ENCODE measurements at regions not wholly inside any gene's neighbourhood (a gene's known extent, or its start where the extent isn't known, plus 50 kb on each side); places are given as distances from the start of the nearest gene placed in this dataset.

DNA sequence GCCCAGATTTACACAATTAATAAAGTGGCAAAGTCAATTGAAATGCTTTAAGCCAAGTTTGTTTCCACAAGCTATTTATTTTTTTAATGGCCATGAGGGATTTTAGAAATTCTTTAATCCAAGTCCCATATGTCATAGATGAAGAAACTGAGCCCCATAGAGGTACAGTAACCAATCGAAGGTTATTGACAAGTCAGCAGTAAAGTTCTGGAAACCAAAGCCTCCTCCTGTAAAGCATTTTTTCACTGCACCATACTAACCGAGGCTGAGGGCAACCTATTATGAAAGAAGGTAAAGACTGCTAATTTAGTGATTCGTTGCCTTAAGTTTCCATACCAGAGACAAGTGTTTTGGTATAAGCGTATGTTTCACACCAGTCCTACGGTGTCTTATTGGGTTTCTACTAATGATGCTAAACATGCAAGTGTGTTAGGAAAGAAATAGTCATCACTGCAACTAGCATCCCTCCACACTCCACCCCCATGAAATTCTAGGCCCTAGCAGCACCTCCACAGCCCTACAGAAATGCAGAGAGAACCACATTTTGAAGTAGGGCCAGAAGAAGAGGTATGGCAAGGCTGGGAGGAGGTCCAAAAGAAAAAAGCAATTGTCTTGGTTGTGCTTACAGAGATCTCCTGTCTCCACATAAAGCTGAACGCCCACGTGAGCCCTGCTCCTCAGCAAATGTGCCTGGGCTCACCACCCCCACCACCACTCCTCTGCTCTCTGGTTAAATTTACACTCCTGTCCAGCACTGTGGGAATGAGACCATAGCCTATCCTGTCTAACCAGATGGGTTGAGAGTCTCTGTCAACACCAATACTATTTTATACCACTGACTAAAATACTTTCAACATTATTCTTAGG lies 271.1 kb upstream of the G2E3 start:
- Mint-ChIP-seq H3K27me3 (ENCODE audit: low read depth) (peaks cover 10% of the 10 kb centered on the region), H3K27ac (no peak overlapping the region), H3K36me3 (ENCODE audit: low read depth) (no peaks in the 10 kb centered on the region), H3K4me1 (ENCODE audit: low read depth) (no peaks in the 10 kb centered on the region), H3K9me3 (no peaks in the 10 kb centered on the region), H3K4me3 (no peak overlapping the region)
- DNase-seq = no peak
- CTCF ChIA-PET = interaction anchor here (4.0 kb wide), 1 partner anchor 17 kb away, joined by 11 read pairs; no protein-coding TSS in a partner anchor
- intact Hi-C loops (cut with micrococcal nuclease) = no loop called here

DNA sequence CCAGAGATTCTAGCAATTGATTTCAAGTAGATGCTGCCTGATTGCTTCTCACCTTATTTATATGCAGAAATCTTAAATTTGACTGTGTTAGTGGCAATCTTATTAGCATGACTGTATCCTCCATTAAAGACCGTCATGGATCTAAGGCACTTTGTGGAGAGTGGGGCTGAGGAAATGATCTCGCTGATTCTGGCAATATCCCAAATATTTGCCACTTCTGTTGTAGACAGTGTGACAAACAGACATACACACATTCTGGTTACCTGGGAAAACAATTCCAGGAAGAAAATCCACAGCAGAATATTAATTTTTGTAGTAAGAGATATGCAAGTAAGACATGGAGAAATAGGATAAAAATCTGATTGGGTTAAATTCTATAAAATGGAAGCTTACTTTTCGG lies 269.0 kb upstream of the G2E3 start:
- DNase-seq = no peak
- H3K27ac Mint-ChIP-seq = no peak overlapping the region
- H3K36me3 Mint-ChIP-seq (ENCODE audit: low read depth) = no peaks in the 10 kb centered on the region
- no peaks in the 10 kb centered on the region for H3K9me3 Mint-ChIP-seq
- no peak overlapping the region for H3K4me3 Mint-ChIP-seq
- intact Hi-C loops (cut with micrococcal nuclease) = loop anchor here (5.0 kb wide), 1 partner anchor 62 kb away; no protein-coding TSS in a partner anchor
- no peaks in the 10 kb centered on the region for H3K4me1 Mint-ChIP-seq (ENCODE audit: low read depth)
- CTCF ChIA-PET = interaction anchor here (4.0 kb wide), 1 partner anchor 19 kb away, joined by 11 read pairs; no protein-coding TSS in a partner anchor
- peaks cover 10% of the 10 kb centered on the region for H3K27me3 Mint-ChIP-seq (ENCODE audit: low read depth)

DNA sequence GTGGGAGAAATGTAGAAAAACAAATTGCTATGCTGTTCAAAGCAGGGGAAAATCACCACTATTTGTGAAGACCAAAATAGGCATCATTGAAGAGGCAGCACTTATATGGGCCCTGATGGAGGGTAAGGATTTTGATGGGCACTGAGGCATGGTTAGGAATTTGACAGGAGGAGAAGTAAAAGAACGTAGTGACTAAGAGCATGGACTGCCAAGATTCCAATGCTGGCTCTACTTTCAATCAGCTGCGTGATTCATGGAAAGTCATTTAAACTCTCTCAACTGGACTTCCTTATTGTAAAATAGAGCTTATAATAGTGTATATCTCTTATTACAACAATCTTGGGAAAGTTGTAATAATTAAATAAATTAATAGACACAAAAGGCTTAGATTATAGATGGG lies 267.7 kb upstream of the G2E3 start:
- CTCF ChIA-PET = no interaction called here

DNA sequence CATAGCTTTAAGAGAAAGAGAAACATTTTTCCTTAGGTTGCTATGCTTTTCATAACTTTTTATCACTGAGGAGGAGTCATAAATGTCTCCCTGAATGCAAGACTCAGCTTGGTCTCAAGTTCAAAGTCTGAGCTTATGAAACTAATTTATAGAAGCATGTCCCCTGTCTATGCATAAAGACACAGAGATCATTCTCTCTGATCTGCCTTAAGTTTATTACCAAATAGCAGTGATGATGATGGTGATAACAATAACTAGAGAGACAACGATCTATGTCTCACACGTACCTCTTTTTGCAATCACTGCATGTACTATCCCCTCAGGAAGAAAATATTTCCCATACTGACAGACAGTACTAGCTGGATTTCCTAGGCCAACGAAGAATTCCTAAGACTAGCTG lies 266.4 kb upstream of the G2E3 start:
- H3K27ac Mint-ChIP-seq = no peak overlapping the region
- no peak overlapping the region for H3K4me3 Mint-ChIP-seq
- intact Hi-C loops (cut with micrococcal nuclease) = loop anchor here (5.0 kb wide), 1 partner anchor 60 kb away; no protein-coding TSS in a partner anchor
- no peak for DNase-seq
- H3K9me3 Mint-ChIP-seq = no peaks in the 10 kb centered on the region
- peaks cover 17% of the 10 kb centered on the region for H3K27me3 Mint-ChIP-seq (ENCODE audit: low read depth)
- H3K36me3 Mint-ChIP-seq (ENCODE audit: low read depth) = no peaks in the 10 kb centered on the region
- H3K4me1 Mint-ChIP-seq (ENCODE audit: low read depth) = peaks cover 8% of the 10 kb centered on the region
- CTCF ChIA-PET = interaction anchor here (0.7 to 2.2 kb wide), 2 partner anchors 9 to 285 kb away, joined by 3 to 5 read pairs; no protein-coding TSS in a partner anchor

More for the DNA sequence above, 267.7 kb upstream of the G2E3 start:
- intact Hi-C loops (cut with micrococcal nuclease) = loop anchor here (5.0 kb wide), 1 partner anchor 61 kb away; no protein-coding TSS in a partner anchor
- Mint-ChIP-seq H3K27me3 (ENCODE audit: low read depth) (peaks cover 13% of the 10 kb centered on the region), H3K9me3 (no peaks in the 10 kb centered on the region), H3K4me3 (no peak overlapping the region), H3K36me3 (ENCODE audit: low read depth) (no peaks in the 10 kb centered on the region), H3K4me1 (ENCODE audit: low read depth) (peaks cover 4% of the 10 kb centered on the region), H3K27ac (no peak overlapping the region)
- DNase-seq = no peak

DNA sequence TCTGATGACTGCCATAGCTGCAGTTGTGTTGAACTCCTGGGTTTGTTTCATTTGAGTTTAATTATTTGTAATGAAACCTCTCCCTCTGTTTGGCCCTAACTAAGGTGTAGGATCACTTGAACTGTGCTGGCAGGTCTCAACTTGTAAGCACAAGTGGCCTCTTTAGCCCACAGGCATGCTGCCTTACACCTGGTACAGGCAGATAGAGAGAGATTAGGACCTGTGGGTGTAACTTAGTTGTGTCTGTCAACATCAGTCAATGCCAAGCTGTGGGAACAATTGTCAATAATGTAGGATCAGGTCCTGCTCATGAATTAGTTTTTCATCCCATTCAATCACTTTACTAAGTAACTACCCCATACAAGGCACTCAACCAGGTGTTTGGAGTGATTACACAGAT lies 263.0 kb upstream of the G2E3 start:
- Mint-ChIP-seq H3K4me1 (ENCODE audit: low read depth) (peaks cover 8% of the 10 kb centered on the region), H3K27ac (no peak overlapping the region), H3K9me3 (no peaks in the 10 kb centered on the region), H3K27me3 (ENCODE audit: low read depth) (peaks cover 17% of the 10 kb centered on the region), H3K4me3 (no peak overlapping the region), H3K36me3 (ENCODE audit: low read depth) (no peaks in the 10 kb centered on the region)
- CTCF ChIA-PET = interaction anchor here (2.0 kb wide), 1 partner anchor 25 kb away, joined by 5 read pairs; no protein-coding TSS in a partner anchor
- intact Hi-C loops (cut with micrococcal nuclease) = no loop called here
- DNase-seq = no peak

DNA sequence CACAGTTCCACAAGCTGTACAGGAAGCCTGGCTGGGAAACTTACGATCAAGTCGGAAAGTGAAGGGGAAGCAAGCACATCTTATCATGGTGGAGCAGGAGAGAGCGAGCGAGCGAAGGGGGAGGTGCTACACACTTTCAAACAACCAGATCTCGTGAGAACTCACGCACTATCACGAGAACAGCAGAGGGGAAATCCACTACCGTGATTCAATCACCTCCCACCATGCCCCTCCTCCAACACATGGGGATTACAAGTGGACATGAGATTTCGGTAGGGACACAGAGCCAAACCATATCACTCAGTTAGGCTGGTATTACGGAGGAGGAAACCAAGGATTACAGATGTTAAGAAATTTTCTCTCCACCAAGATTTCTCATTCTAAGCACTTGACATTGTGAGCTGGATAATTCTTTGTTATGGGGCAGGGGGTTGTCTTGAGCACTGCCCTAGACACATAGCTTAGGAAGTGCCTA lies 262.0 kb upstream of the G2E3 start:
- CTCF ChIA-PET = interaction anchor here (2.0 kb wide), 1 partner anchor 26 kb away, joined by 5 read pairs; no protein-coding TSS in a partner anchor
- intact Hi-C loops (cut with micrococcal nuclease) = no loop called here
- peaks cover 8% of the 10 kb centered on the region for H3K4me1 Mint-ChIP-seq (ENCODE audit: low read depth)

DNA sequence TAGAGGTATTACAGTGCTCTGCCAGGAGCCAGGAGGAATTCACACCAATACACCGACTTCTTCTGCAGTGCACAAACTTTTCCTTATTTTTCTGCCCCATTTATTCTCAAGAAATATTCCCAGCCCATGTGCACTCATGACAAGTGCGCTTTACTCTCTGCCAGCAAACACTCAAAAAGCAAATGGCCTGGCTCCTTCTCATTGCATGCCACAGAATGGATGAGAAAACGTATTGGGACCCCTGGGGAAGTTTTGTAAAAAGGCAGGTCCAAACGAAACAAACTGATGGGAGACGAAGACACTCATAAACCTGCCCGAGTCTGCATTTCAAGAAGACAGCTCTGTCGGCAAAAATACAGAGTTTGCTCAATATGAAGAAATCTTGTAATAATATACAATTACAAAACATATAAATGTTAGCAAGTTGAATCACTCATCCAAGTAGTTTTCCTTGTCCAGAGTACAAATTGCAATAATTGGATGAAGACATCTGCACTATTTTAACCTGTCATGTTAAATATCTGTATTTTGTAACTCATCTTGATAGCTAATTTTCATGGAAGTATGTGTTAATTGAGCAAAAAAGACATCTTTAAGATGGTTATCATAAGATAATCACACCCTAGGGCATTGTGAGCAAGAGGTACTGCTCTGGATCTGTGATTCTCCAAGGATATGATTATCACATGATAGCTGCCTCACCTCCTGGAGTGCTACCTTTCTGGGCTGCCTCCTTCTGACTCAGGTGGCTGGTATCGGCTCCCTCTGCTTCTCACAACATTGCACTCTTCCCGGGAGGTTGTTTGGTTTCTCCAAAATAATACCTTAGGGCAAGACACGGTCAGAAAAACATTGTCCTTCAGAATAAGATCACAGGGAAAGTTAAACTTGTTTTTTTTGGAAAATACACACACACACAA lies 260.8 kb upstream of the G2E3 start:
- H3K4me3 Mint-ChIP-seq = no peak overlapping the region
- no peak overlapping the region for H3K27ac Mint-ChIP-seq
- peaks cover 8% of the 10 kb centered on the region for H3K4me1 Mint-ChIP-seq (ENCODE audit: low read depth)
- H3K27me3 Mint-ChIP-seq (ENCODE audit: low read depth) = peaks cover 13% of the 10 kb centered on the region
- H3K36me3 Mint-ChIP-seq (ENCODE audit: low read depth) = no peaks in the 10 kb centered on the region
- no peaks in the 10 kb centered on the region for H3K9me3 Mint-ChIP-seq
- CTCF ChIA-PET = interaction anchor here (0.5 to 2.0 kb wide), 2 partner anchors 27 to 28 kb away, joined by 3 to 5 read pairs; no protein-coding TSS in a partner anchor
- no peak for DNase-seq
- intact Hi-C loops (cut with micrococcal nuclease) = no loop called here

More for the DNA sequence above, 262.0 kb upstream of the G2E3 start:
- Mint-ChIP-seq H3K27ac (no peak overlapping the region), H3K4me3 (no peak overlapping the region), H3K27me3 (ENCODE audit: low read depth) (peaks cover 17% of the 10 kb centered on the region), H3K9me3 (no peaks in the 10 kb centered on the region), H3K36me3 (ENCODE audit: low read depth) (no peaks in the 10 kb centered on the region)
- DNase-seq = peak; percentile 47

DNA sequence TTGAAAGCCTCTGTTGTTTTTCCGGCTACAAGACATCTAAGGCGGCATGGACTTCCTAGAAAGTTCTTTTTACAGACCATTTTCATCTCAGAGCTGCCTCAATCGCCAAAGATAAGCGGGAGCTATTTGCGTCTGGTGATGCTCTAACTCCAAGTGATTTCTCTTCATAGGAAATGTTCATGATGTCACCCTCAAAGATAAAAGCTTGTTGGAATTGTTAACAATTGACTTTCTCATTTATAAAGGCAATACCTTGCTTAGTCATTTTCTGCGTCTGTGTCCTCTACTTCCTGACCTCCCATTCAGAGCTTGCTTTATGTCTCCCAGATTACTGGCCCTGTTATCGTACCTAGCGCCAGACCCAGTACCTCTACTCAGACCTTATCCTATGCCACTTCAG lies 259.0 kb upstream of the G2E3 start:
- intact Hi-C loops (cut with micrococcal nuclease) = no loop called here
- DNase-seq = no peak
- Mint-ChIP-seq H3K27me3 (ENCODE audit: low read depth) (peaks cover 10% of the 10 kb centered on the region), H3K4me1 (ENCODE audit: low read depth) (peaks cover 8% of the 10 kb centered on the region), H3K9me3 (no peaks in the 10 kb centered on the region), H3K36me3 (ENCODE audit: low read depth) (no peaks in the 10 kb centered on the region), H3K27ac (no peak overlapping the region), H3K4me3 (no peak overlapping the region)
- CTCF ChIA-PET = no interaction called here

DNA sequence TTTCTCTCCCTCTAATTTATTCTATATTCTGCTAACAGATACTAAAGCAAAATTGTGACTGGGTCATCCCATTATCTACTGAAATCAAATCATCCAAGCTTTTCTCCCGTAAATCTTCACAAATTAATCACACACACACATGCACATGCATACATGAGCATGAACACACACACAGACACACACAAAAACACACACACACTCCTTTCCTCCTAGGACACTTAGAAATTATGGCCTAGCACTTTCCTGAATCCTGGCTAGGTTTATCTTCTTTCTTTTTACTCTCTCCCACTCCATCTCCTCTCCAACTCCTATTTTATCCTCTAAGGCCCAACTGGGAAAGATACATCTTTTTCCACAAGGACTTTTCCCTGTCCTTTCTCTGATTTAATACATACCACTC lies 255.6 kb upstream of the G2E3 start:
- Mint-ChIP-seq H3K27me3 (ENCODE audit: low read depth) (peaks cover 3% of the 10 kb centered on the region), H3K36me3 (ENCODE audit: low read depth) (no peaks in the 10 kb centered on the region), H3K27ac (no peak overlapping the region), H3K9me3 (no peaks in the 10 kb centered on the region), H3K4me3 (no peak overlapping the region), H3K4me1 (ENCODE audit: low read depth) (no peaks in the 10 kb centered on the region)
- CTCF ChIA-PET = interaction anchor here (1.6 kb wide), 1 partner anchor 19 kb away, joined by 6 read pairs; no protein-coding TSS in a partner anchor
- DNase-seq = no peak
- intact Hi-C loops (cut with micrococcal nuclease) = no loop called here

DNA sequence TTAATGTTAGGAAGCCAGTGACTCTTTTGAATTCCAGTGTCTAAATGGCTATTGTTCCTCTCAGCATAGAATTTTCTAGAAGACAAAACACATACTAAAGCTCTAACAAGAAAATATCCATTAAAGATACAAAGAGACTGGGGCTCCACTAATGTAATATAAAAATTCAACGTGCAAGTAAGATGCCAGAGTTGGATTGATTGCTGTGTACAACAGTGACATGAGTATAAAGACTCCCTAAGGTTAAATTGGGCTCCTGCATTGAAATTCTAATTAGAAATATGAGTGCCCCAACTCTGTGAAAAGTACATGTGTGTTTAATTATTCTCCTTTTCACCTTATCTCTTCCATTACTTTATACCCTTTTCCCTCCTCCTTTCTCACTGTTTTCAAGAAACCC lies 253.6 kb upstream of the G2E3 start:
- CTCF ChIA-PET = no interaction called here
- no peaks in the 10 kb centered on the region for H3K36me3 Mint-ChIP-seq (ENCODE audit: low read depth)
- no peak for DNase-seq
- H3K4me1 Mint-ChIP-seq (ENCODE audit: low read depth) = no peaks in the 10 kb centered on the region
- no peaks in the 10 kb centered on the region for H3K9me3 Mint-ChIP-seq
- peaks cover 6% of the 10 kb centered on the region for H3K27me3 Mint-ChIP-seq (ENCODE audit: low read depth)
- no peak overlapping the region for H3K27ac Mint-ChIP-seq
- H3K4me3 Mint-ChIP-seq = no peak overlapping the region
- intact Hi-C loops (cut with micrococcal nuclease) = no loop called here

DNA sequence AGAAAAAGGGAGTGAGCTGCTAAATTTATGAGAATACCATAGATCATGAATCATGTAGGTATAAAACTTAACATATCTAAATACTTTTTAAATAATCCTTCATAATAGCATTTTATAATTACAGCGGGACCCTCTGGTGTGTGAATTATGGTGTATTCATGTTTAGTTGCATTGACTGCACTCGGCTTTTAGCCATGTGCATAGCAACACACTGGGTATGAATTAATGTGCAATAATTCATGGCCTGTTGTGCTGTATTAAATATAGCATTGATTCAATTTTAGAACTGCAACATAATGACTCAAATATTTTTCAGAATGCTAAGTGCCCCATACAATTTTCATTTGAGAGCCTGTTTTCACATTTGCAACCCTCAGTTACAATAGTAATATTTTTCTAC lies 249.6 kb upstream of the G2E3 start:
- Mint-ChIP-seq H3K9me3 (no peaks in the 10 kb centered on the region), H3K27me3 (ENCODE audit: low read depth) (peaks cover 6% of the 10 kb centered on the region), H3K27ac (no peak overlapping the region), H3K36me3 (ENCODE audit: low read depth) (no peaks in the 10 kb centered on the region), H3K4me3 (no peak overlapping the region), H3K4me1 (ENCODE audit: low read depth) (no peaks in the 10 kb centered on the region)
- DNase-seq = no peak
- CTCF ChIA-PET = no interaction called here
- intact Hi-C loops (cut with micrococcal nuclease) = no loop called here

DNA sequence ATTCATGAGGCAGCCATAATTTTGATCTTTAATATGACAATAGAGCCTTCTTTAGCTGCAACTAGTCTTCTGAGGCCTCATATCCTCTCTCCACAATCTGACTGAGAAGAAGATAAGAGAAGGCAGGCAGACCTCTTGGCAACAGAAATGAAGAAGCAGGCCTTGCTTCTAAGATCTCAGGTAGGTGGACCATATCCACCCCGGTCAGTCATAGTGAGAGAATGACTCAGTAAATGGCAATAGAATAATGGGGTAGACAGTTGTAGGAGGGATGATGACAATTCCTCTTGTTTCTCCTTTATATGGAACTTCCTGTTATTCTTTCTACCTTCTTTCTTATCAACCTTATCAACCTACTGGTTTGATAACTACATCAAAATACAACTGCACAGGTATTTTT lies 246.7 kb upstream of the G2E3 start:
- no peak for DNase-seq
- H3K27ac Mint-ChIP-seq = no peak overlapping the region
- intact Hi-C loops (cut with micrococcal nuclease) = no loop called here
- no peaks in the 10 kb centered on the region for H3K4me1 Mint-ChIP-seq (ENCODE audit: low read depth)
- H3K27me3 Mint-ChIP-seq (ENCODE audit: low read depth) = peaks cover 8% of the 10 kb centered on the region
- H3K36me3 Mint-ChIP-seq (ENCODE audit: low read depth) = no peaks in the 10 kb centered on the region
- CTCF ChIA-PET = no interaction called here
- peaks cover 2% of the 10 kb centered on the region for H3K9me3 Mint-ChIP-seq
- H3K4me3 Mint-ChIP-seq = no peak overlapping the region
